GM18867 (cell line): ENCODE measurements at regions not wholly inside any gene's neighbourhood (a gene's known extent, or its start where the extent isn't known, plus 50 kb on each side); places are given as distances from the start of the nearest gene placed in this dataset.

Experiments
- ATAC-seq: cut with Tn5 transposase; IDR thresholded peaks from one replicate; pipeline ENCODE4 v1.9.1; 2021; ENCODE audit warnings: mild to moderate bottlenecking, moderate library complexity; ENCODE audit not compliant: unreplicated experiment

DNA sequence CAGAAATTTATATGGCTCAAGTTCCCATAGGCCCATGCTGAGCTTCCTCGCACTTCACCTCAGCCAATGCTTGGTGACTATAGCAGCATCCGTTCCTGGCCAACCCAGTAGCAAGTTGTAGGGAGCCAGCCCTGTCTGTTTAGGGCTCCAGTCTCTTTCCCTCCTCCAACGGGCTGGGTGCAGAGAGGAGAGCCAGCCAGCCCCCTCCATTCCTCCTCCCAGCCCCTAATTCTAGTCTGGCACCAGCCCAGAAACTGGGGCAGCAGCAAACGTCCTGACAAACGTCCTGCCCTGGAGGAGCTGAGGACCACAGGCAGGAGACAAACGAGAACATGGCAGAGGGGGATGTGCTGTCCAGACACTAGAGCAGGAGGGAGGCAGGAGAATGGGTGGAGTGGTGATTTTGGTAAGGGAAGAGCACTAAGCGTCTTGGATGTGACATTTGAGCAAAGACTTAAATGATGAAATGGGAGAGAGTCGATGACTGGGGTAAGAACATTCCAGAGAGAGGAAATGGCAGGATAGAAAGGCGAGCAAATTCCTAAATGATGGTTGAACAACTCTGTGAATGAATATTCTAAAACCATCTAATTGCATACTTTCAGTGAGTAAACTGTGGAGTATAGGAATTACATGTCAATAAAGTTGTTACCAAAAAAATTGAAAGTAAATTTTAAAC lies 222.5 kb upstream of the DAPK1 start:
- no peak for ATAC-seq

- ATAC-seq: peak; percentile 39
Observed at GRCh38 chr9:87276327-87276841, 221.3 kb upstream of the DAPK1 start.

DNA sequence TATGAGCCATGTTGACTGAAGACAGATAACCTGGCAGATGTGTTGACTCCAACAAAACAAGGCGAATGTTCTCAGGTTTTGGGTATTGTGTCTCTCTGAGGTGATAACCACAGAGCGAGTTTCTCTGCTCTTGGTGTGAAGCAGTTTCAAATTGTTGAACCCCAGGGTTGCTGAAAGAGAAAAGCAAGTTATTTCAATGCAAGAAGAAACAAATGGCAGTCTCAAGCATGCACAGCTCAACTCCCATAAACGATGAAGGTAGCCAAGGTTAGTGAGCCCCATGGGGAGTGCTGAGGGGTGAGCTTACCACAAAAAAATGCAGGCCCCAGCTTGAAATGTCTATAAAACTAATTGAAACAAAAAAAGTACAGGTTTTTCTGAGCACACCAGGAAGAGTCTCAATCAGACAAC lies 220.8 kb upstream of the DAPK1 start:
- peak; percentile 72 for ATAC-seq

DNA sequence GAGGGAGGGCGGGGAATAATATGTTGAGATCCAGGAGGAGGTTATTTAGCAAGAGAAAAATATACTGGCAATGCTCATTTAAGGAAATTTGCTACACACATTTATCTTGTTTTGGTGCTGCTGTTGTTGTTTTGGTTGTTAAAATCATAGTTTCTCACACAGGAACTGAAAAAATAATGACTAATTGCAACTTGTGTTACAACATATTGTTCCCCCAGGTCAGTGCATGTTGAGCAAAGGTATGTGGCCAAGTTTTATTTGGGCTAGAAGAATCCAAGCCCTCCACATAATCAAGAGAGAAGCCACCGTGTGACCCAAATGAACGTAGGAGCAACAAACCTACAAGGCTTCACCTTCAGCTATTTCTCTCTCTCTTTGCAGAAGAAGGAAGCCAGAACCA lies 220.3 kb upstream of the DAPK1 start:
- ATAC-seq: no peak

GRCh38 chr9:87278971-87279733 lies 218.5 kb upstream of the DAPK1 start:
- ATAC-seq: no peak

- no peak for ATAC-seq
Observed at GRCh38 chr9:87280421-87280820, 217.2 kb upstream of the DAPK1 start.

DNA sequence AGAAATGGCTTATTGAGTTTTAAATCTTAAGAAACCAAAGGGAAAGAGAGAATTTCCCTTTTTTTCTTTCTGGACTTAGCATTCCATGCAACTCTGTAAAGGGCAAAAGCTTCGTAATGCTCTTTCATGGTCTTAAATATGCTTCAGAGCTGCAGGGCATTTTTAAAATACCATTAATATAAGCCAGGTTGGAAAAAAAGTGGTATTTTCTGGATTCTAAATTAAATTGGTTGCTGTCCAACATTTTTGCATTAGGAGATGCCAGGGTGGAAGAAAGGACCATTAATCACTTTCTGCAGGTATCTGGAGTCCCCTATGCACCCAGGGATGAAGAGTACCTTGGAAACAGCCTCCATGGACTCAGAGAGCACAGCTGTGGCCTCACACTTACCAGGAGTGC lies 215.1 kb upstream of the DAPK1 start:
- no peak for ATAC-seq

- no peak for ATAC-seq
Observed at GRCh38 chr9:87283585-87283984, 214.1 kb upstream of the DAPK1 start.

DNA sequence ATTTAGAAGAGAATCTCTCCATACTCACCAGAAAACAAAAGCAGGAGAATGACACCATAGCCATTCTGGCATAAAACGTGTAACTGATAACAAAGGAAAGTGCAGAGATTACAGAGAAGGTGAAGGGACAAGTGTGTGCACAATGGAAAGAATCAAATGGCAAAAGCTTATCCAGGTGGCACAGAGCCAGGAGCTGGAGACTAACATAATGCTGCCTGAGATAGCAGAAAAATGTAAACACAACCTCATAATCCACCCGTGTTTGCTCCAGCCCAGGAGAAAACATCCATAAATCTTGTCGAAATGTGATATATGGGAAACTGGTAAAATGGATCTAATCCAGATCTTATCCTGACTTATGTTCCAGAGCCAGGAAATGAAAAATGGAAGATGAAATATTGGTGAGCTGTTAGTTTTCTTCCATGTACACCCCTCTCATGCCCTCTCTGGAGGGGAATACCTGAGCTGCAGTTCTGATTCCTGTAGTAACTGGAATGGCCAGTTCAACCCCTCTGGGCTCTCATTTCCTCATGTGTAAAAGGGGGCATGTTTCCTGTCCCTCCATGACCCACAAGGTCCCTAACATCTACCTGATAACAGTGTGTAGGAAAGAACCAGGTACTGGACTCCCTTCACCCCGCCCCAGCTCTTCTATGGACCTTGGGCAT lies 212.3 kb upstream of the DAPK1 start:
- ATAC-seq: no peak

DNA sequence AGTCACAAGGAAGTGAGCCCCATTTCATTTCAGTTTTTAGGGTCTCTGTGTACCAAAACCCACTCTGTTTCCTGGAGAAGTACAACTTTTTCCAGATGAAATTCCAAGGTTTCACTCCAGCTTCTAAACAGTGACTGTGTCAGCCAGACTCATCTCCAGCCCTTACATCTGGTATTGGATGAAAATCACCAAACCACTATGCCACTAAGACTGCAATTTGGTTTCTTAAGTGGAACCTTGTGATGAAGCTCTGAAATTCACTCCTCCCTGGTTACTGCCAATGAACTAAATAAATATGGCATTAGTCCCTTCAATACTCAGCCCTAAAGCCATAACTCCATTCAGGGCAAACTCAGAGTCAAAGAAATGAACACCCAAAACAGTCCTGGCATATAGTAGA lies 211.2 kb upstream of the DAPK1 start:
- ATAC-seq: no peak

DNA sequence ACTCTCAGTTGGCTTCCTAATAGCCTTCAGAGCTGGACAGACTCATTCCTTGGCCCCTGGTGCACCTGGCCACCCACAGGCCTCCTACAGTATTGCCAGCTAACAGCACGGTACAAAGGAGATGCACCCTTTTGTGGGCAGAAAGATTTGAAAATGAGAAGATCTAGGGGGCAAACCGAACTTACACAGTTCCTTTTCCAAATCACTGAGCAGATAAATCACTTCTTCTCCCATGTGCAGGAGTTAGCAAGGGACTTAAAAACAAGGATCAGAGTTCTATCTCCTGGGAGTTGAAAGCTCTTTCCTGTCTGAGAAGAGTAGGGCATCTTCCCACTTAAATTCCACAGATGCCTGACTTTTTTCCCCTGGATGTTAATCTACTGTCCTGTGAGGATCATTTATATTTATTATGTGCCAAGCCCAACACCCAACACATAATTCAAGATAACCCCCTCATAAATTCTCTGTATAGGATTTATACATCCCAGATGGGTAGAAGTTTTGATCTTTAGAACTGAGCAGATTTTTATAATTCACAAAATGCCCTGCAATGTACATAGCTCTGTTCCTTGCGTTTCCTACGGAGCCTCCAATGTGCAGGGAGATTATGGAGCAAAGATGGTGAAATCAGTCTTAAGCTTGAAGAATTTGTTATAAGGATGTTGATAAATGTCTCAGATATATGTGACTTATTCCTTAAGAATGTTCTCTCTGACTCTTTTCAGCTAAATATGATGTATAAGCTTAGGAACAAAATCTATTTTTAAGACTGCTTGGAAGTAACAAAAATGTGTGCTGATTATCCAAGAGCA lies 207.2 kb upstream of the DAPK1 start:
- peak; percentile 62 for ATAC-seq

DNA sequence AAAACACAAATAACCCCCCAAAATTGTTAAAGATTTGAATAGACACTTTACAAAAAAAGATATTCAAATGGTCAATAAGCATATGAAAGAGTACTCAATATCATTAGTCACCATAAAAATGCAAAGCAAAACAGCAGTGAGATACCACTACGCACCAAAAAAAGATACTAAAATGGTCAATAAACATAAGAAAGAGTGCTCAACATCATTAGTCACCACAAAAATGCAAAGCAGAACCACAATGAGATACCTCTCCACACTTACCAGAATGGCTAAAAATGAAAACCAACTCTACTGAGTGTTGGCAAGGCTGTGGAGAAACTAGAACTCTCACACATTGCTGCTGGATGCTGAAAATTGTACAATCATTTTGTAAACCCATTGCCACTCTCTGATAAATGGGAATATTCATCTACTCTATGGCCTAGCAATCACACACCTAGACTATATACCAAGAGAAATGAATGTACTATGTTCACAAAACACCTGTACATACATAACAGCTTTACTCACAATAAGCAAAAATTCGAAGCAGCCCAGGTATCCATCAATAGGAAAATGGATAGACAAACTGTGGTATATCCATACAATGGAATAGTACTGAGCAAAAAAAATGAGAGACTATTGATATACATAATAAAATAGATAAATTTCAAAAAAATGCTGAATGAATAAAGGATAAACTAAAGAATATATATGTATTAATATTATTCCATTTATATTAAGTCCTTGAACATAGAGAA lies 205.0 kb upstream of the DAPK1 start:
- no peak for ATAC-seq

GRCh38 chr9:87294126-87294525 lies 203.5 kb upstream of the DAPK1 start:
- no peak for ATAC-seq

GRCh38 chr9:87300915-87301314 lies 196.8 kb upstream of the DAPK1 start:
- ATAC-seq: no peak

GRCh38 chr9:87301371-87301770 lies 196.3 kb upstream of the DAPK1 start:
- ATAC-seq: no peak

GRCh38 chr9:87305151-87305550 lies 192.5 kb upstream of the DAPK1 start:
- ATAC-seq: no peak

- ATAC-seq: no peak
Observed at GRCh38 chr9:87306006-87306405, 191.7 kb upstream of the DAPK1 start.

- ATAC-seq: no peak
Observed at GRCh38 chr9:87307848-87308247, 189.8 kb upstream of the DAPK1 start.

- ATAC-seq: no peak
Observed at GRCh38 chr9:87309236-87309635, 188.4 kb upstream of the DAPK1 start.

DNA sequence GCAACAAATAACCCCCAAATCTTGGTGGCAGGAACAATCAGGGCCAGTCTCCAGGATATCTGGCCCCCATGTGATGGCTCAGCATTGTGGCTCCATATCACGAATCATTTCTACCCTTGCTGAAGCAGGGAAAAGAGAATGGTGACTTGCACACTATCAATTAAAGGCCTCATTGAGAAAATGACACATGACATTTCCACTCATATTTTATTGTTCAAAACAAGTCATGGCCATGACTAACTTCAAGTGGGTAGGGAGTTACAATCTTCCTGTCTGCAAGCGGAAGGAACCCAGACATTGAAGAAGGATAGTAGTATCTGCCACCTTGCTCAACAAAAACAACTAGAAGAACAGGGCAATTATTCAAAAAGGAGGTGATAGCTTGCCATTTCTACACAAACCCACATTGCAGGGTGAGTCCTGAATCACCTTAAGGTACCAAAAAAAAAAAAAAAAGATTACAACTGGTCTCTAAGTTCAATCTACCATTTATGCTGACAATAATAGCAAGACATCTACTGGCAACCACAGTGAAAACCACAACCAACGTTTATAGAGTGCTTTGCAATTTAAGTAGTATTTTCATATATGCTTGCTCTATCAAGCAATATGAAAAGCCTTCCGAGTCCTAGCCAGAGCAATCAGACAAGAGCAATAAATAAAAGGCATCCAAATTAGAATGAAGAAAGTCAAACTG lies 186.7 kb upstream of the DAPK1 start:
- ATAC-seq: no peak
